ENCODE measurements at regions not wholly inside any gene's neighbourhood (a gene's known extent, or its start where the extent isn't known, plus 50 kb on each side); places are given as distances from the start of the nearest gene placed in this dataset.

DNA sequence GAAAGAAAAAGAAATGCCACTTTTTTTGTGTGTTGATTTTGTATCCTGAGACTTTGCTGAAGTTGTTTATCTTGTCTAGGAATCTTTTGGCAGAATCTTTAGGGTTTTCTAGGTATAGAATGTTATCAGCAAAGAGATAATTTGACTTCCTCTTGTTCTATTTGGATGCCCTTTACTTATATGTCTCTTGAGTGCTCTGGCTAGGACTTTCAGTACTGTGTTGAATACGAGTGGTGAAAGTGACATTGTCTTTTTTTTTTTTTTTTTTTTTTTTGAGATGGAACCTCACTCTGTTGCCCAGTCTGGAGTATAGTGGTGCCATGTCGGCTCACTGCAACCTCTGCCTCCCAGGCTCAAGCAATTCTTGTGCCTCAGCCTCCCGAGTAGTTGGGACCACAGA lies 64.7 kb upstream of the NPHP3 start:
- no peak for FAIRE-seq
- no peak overlapping the region for H3K27ac ChIP-seq
- intact Hi-C loops (cut with DNase I), result no loop called here

DNA sequence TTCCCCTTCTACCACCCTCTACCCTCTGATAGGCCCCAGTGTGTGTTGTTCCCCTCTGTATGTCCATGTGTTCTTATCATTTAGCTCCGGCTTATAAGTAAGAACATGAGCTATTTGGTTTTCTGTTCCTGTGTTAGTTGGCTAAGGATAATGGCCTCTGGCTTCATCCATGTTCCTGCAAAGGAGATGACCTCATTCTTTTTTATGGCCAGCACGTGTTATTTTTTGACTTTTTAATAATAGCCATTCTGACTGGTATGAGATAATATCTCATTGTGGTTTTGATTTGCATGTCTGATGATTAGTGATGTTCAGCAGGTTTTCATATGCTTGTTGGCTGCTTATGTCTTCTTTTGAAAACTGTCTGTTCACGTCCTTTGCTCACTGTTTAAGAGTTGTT lies 63.1 kb upstream of the NPHP3 start:
- TF ChIP-seq, protein P1, sequence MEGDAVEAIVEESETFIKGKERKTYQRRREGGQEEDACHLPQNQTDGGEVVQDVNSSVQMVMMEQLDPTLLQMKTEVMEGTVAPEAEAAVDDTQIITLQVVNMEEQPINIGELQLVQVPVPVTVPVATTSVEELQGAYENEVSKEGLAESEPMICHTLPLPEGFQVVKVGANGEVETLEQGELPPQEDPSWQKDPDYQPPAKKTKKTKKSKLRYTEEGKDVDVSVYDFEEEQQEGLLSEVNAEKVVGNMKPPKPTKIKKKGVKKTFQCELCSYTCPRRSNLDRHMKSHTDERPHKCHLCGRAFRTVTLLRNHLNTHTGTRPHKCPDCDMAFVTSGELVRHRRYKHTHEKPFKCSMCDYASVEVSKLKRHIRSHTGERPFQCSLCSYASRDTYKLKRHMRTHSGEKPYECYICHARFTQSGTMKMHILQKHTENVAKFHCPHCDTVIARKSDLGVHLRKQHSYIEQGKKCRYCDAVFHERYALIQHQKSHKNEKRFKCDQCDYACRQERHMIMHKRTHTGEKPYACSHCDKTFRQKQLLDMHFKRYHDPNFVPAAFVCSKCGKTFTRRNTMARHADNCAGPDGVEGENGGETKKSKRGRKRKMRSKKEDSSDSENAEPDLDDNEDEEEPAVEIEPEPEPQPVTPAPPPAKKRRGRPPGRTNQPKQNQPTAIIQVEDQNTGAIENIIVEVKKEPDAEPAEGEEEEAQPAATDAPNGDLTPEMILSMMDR (IDR thresholded peaks at IDR 0.05), result no peak
- H3K4me1 ChIP-seq, result no peaks in the 10 kb centered on the region
- intact Hi-C loops (cut with DNase I), result no loop called here
- WGBS, 2 donors, result 72 to 73% methylated on average over 3 of the region's 3 CpGs
- no peak overlapping the region for H3K27ac ChIP-seq
- H3K36me3 ChIP-seq, result no peaks in the 10 kb centered on the region
- DNase-seq, result no peak
- no peak for ATAC-seq
- no peak for FAIRE-seq
- H3K27me3 ChIP-seq, result no peaks in the 10 kb centered on the region
- no peak overlapping the region for H3K4me3 ChIP-seq
- H3K9me3 ChIP-seq, result no peaks in the 10 kb centered on the region

More for the DNA sequence above, 64.7 kb upstream of the NPHP3 start:
- no peak for ATAC-seq
- Histone ChIP-seq H3K36me3 (no peaks in the 10 kb centered on the region), H3K4me1 (no peaks in the 10 kb centered on the region), H3K27me3 (no peaks in the 10 kb centered on the region), H3K4me3 (no peak overlapping the region), H3K9me3 (no peaks in the 10 kb centered on the region)
- TF ChIP-seq, protein P1 (IDR thresholded peaks at IDR 0.05), result no peak
- DNase-seq, result no peak
- 71 to 83% methylated on average over 3 of the region's 3 CpGs for WGBS, 2 donors

DNA sequence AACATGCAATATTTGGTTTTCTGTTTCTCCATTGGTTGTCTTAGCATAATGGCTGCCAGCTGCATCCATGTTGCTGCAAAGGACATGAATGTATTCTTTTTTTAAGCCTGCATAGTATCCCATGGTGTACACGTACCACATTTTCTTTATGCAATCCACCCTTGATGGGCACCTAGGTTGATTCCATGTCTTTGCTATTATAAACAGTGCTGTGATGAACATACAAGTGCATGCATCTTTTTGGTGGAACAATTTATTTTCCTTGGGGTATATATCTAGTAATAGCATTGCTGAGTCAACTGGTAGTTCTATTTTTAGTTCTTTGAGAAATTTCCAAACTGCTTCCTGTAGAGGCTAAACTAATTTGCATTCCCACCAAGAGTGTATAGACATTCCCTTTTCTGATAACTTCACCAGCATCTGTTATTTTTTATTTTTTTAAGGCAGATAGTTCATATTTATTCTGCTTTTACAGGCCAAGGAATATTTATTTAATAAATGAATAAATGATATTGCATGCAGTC lies 62.4 kb upstream of the NPHP3 start:
- TF ChIP-seq, protein P1 (IDR thresholded peaks at IDR 0.05), result no peak
- ATAC-seq (no peak), FAIRE-seq (no peak), DNase-seq (no peak)
- no peak overlapping the region for H3K27ac ChIP-seq
- H3K4me3 ChIP-seq, result no peak overlapping the region
- no peaks in the 10 kb centered on the region for H3K27me3 ChIP-seq
- intact Hi-C loops (cut with DNase I), result no loop called here
- H3K36me3 ChIP-seq, result no peaks in the 10 kb centered on the region
- WGBS, 2 donors, result 78 to 84% methylated on average over 1 of the region's 1 CpG
- no peaks in the 10 kb centered on the region for H3K9me3 ChIP-seq
- no peaks in the 10 kb centered on the region for H3K4me1 ChIP-seq

DNA sequence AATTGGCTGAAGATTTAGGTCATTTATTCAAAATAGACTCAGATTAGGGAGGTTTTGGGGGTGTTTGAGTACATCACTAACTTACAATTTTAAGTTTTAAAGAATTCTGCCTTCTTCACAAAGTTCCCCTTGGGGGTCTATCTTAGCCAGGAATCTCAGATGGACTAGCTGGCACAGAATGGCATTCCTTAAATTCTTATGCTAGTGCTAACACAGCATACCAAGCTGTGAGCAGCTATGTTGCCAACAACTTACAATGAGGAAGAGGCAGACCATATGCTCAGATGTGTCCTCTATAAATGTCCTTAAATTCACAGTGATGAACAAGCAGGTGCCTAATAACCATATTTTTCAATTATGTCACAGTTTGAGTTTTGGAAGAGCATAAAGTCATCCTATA lies 60.9 kb upstream of the NPHP3 start:
- no peak for DNase-seq
- no peak overlapping the region for H3K4me3 ChIP-seq
- TF ChIP-seq, protein P1 (IDR thresholded peaks at IDR 0.05), result no peak
- FAIRE-seq, result no peak
- no peaks in the 10 kb centered on the region for H3K36me3 ChIP-seq
- no peaks in the 10 kb centered on the region for H3K9me3 ChIP-seq
- intact Hi-C loops (cut with DNase I), result no loop called here
- ATAC-seq, result no peak
- no peak overlapping the region for H3K27ac ChIP-seq
- H3K27me3 ChIP-seq, result no peaks in the 10 kb centered on the region
- H3K4me1 ChIP-seq, result no peaks in the 10 kb centered on the region

DNA sequence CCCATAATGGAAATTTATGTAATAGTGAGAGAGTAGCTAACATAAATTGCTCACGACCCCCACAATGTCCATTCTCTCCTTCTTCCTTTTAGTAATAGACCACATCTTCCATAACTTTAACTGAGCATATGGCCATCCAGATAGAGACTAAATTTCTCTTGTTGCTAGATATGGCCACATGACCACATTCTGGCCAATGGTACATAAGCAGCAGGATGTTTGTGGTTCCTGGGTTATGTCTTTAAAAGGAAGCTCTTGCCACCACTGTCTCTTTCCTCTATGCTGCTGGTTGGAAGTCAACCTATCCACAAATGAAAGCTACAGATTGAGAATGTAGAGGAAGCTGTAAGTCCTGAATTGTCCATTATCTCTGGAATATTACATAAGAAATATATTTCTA lies 59.7 kb upstream of the NPHP3 start:
- FAIRE-seq, result no peak

More for the DNA sequence above, 59.7 kb upstream of the NPHP3 start:
- intact Hi-C loops (cut with DNase I), result no loop called here
- H3K36me3 ChIP-seq, result no peaks in the 10 kb centered on the region
- no peak overlapping the region for H3K4me3 ChIP-seq
- H3K27me3 ChIP-seq, result no peaks in the 10 kb centered on the region
- H3K9me3 ChIP-seq, result no peaks in the 10 kb centered on the region
- no peaks in the 10 kb centered on the region for H3K4me1 ChIP-seq
- no peak for ATAC-seq
- DNase-seq, result no peak
- no peak overlapping the region for H3K27ac ChIP-seq
- 42 to 50% methylated on average over 1 of the region's 1 CpG for WGBS, 2 donors
- TF ChIP-seq, protein P1 (IDR thresholded peaks at IDR 0.05), result no peak

Measured in pancreas (tissue), 10 donors.